DOHH2 (cell line): ENCODE measurements at regions not wholly inside any gene's neighbourhood (a gene's known extent, or its start where the extent isn't known, plus 50 kb on each side); places are given as distances from the start of the nearest gene placed in this dataset.
"Not testable (repeated sequence)": the region's sequence is repeated elsewhere in the genome, so short reads cannot be mapped to it uniquely, and the experiment has no call there.

Source experiments
- H3F3A ChIP-seq: fragments of 200-600 bp; sonication (generic), shearing (Covaris generic); 2 replicates; pipeline ENCODE4 v1.6.0; 2016; ENCODE audit warnings: antibody characterized with exemption, mild to moderate bottlenecking; ENCODE audit not compliant: control insufficient read depth, insufficient read depth
- H3K27ac ChIP-seq: fragments of 200-600 bp; sonication (generic); 2 replicates; pipeline ENCODE4 v1.5.1; 2014; ENCODE audit warnings: low read depth, mild to moderate bottlenecking, low read length, moderate library complexity
- H3K27me3 ChIP-seq: fragments of 200-600 bp; sonication (generic); 2 replicates; pipeline ENCODE4 v1.6.1; 2014; ENCODE audit warnings: mild to moderate bottlenecking, low read length, mixed read lengths; ENCODE audit not compliant: control insufficient read depth
- H3K36me3 ChIP-seq: fragments of 200-600 bp; sonication (generic); 2 replicates; pipeline ENCODE4 v1.6.1; 2014; ENCODE audit warnings: mild to moderate bottlenecking, low read length, moderate library complexity, mixed read lengths; ENCODE audit not compliant: control insufficient read depth
- H3K4me1 ChIP-seq: fragments of 200-600 bp; sonication (generic); 2 replicates; pipeline ENCODE4 v1.6.1; 2014; ENCODE audit warnings: mild to moderate bottlenecking, low read length, mixed read lengths; ENCODE audit not compliant: control insufficient read depth
- H3K4me2 ChIP-seq: fragments of 200-600 bp; sonication (generic); 2 replicates; pipeline ENCODE4 v1.6.0; 2014; ENCODE audit warnings: mild to moderate bottlenecking, low read length, moderate library complexity
- H3K4me3 ChIP-seq: fragments of 200-600 bp; sonication (generic); 2 replicates; pipeline ENCODE4 v1.5.1; 2014; ENCODE audit warnings: mild to moderate bottlenecking, low read length, mixed read lengths
- H3K79me2 ChIP-seq: fragments of 200-600 bp; sonication (generic); 2 replicates; pipeline ENCODE4 v1.6.1; 2014; ENCODE audit warnings: mild to moderate bottlenecking, low read length, mixed read lengths; ENCODE audit not compliant: control insufficient read depth
- H3K9me2 ChIP-seq: fragments of 200-600 bp; sonication (generic); replicated peaks from 2 replicates; pipeline ENCODE4 v1.6.1; 2014; ENCODE audit warnings: mild to moderate bottlenecking, low read length, mixed read lengths; ENCODE audit not compliant: control insufficient read depth
- H3K9me3 ChIP-seq: fragments of 200-600 bp; sonication (generic); 2 replicates; pipeline ENCODE4 v1.6.1; 2014; ENCODE audit warnings: antibody characterized with exemption, low read length, mixed read lengths; ENCODE audit not compliant: control insufficient read depth, insufficient read depth
- H4K20me1 ChIP-seq: fragments of 200-600 bp; sonication (generic); 2 replicates; pipeline ENCODE4 v1.6.0; 2014; ENCODE audit warnings: low read depth, mild to moderate bottlenecking, antibody characterized with exemption, low read length, moderate library complexity; ENCODE audit not compliant: control insufficient read depth, insufficient read depth
- CTCF ChIP-seq: fragments of 200-600 bp; sonication (generic); IDR thresholded peaks from one replicate; pipeline ENCODE4 v1.5.1; 2014; ENCODE audit warnings: antibody characterized with exemption, mild to moderate bottlenecking, low read depth, low read length; ENCODE audit not compliant: poor library complexity, severe bottlenecking
- EZH2phosphoT487 ChIP-seq: fragments of 200-600 bp; sonication (generic); IDR thresholded peaks from 2 replicates; pipeline ENCODE4 v1.6.1; 2017; ENCODE audit warnings: borderline replicate concordance, mild to moderate bottlenecking, antibody characterized with exemption, low read length, moderate library complexity, mixed read lengths

GRCh38 chr14:98931126-98931525, 340.9 kb downstream of the BCL11B start:
- H4K20me1 ChIP-seq, result no peaks in the 10 kb centered on the region
- H3F3A ChIP-seq, result no peaks in the 10 kb centered on the region
- H3K79me2 ChIP-seq, result no peaks in the 10 kb centered on the region
- no peaks in the 10 kb centered on the region for H3K36me3 ChIP-seq
- no peak overlapping the region for H3K27ac ChIP-seq
- H3K27me3 ChIP-seq, result no peaks in the 10 kb centered on the region
- TF ChIP-seq CTCF (no peak), EZH2phosphoT487 (no peak)
- no peaks in the 10 kb centered on the region; the same call in none of the 2 replicates for H3K9me3 ChIP-seq
- H3K4me3 ChIP-seq, result no peak overlapping the region
- H3K9me2 ChIP-seq, result no peaks in the 10 kb centered on the region
- no peak overlapping the region for H3K4me2 ChIP-seq
- H3K4me1 ChIP-seq, result no peaks in the 10 kb centered on the region

- no peaks in the 10 kb centered on the region for H3F3A ChIP-seq
- H3K27ac ChIP-seq, result no peak overlapping the region
- no peak overlapping the region for H3K4me3 ChIP-seq
- H3K36me3 ChIP-seq, result no peaks in the 10 kb centered on the region
- no peaks in the 10 kb centered on the region; the same call in none of the 2 replicates for H3K9me3 ChIP-seq
- H3K9me2 ChIP-seq, result no peaks in the 10 kb centered on the region
- H3K4me1 ChIP-seq, result no peaks in the 10 kb centered on the region
- no peak overlapping the region for H3K4me2 ChIP-seq
- TF ChIP-seq CTCF (no peak), EZH2phosphoT487 (no peak)
- H3K27me3 ChIP-seq, result no peaks in the 10 kb centered on the region
- H4K20me1 ChIP-seq, result no peaks in the 10 kb centered on the region
- no peaks in the 10 kb centered on the region for H3K79me2 ChIP-seq
Measured at GRCh38 chr14:98931911-98932310, 340.1 kb downstream of the BCL11B start.

GRCh38 chr14:98932431-98933325, 339.3 kb downstream of the BCL11B start:
- Histone ChIP-seq H4K20me1 (no peaks in the 10 kb centered on the region), H3K4me3 (no peak overlapping the region), H3K4me2 (no peak overlapping the region), H3K79me2 (no peaks in the 10 kb centered on the region), H3K27ac (no peak overlapping the region), H3K9me2 (no peaks in the 10 kb centered on the region), H3K27me3 (no peaks in the 10 kb centered on the region), H3K9me3 (no peaks in the 10 kb centered on the region; the same call in none of the 2 replicates), H3K4me1 (no peaks in the 10 kb centered on the region), H3F3A (no peaks in the 10 kb centered on the region), H3K36me3 (no peaks in the 10 kb centered on the region)
- TF ChIP-seq EZH2phosphoT487, result no peak
- no peak for TF ChIP-seq CTCF

- H3K27me3 ChIP-seq, H3K4me1 ChIP-seq, H3K27ac ChIP-seq, H3K4me2 ChIP-seq, H3K9me2 ChIP-seq, H3K36me3 ChIP-seq, H3F3A ChIP-seq, H3K4me3 ChIP-seq, H3K79me2 ChIP-seq, H3K9me3 ChIP-seq, H4K20me1 ChIP-seq: not testable (repeated sequence)
Measured at GRCh38 chr14:98934569-98934968, 337.4 kb downstream of the BCL11B start.
